ENCODE measurements at regions not wholly inside any gene's neighbourhood (a gene's known extent, or its start where the extent isn't known, plus 50 kb on each side); places are given as distances from the start of the nearest gene placed in this dataset.

GRCh38 chr2:217705461-217705860 lies 297.3 kb downstream of the TNS1 start:
- no peak for TF ChIP-seq CTCF (IDR thresholded peaks at IDR 0.05; ENCODE audit: low read depth, low read length, poor library complexity, severe bottlenecking)
- no peak for TF ChIP-seq EZH2phosphoT487 (IDR thresholded peaks at IDR 0.05; ENCODE audit: borderline replicate concordance, low read length)

All from DOHH2 (cell line).